ENCODE measurements at regions not wholly inside any gene's neighbourhood (a gene's known extent, or its start where the extent isn't known, plus 50 kb on each side); places are given as distances from the start of the nearest gene placed in this dataset.
"Not testable (repeated sequence)": the region's sequence is repeated elsewhere in the genome, so short reads cannot be mapped to it uniquely, and the experiment has no call there.

GRCh38 chr13:52324831-52325230 is 81.1 kb downstream of the THSD1 start:
- not testable (repeated sequence) for DNase-seq (ENCODE audit: low read depth)

GRCh38 chr13:52319876-52320275 is 86.1 kb downstream of the THSD1 start:
- DNase-seq (ENCODE audit: low read depth), result peak; percentile 10

GRCh38 chr13:52309833-52310232 is 96.1 kb downstream of the THSD1 start:
- not testable (repeated sequence) for DNase-seq (ENCODE audit: low read depth)

GRCh38 chr13:52306336-52306735 is 99.6 kb downstream of the THSD1 start:
- not testable (repeated sequence) for DNase-seq (ENCODE audit: low read depth)

GRCh38 chr13:52303098-52303497 is 102.9 kb downstream of the THSD1 start:
- not testable (repeated sequence) for DNase-seq (ENCODE audit: low read depth)

GRCh38 chr13:52302688-52303087 is 103.3 kb downstream of the THSD1 start:
- not testable (repeated sequence) for DNase-seq (ENCODE audit: low read depth)

- DNase-seq (ENCODE audit: low read depth), result not testable (repeated sequence)
Measured at GRCh38 chr13:52301810-52302400, 104.1 kb downstream of the THSD1 start.

- not testable (repeated sequence) for DNase-seq (ENCODE audit: low read depth)
Measured at GRCh38 chr13:52298079-52298661, 107.8 kb downstream of the THSD1 start.

- DNase-seq (ENCODE audit: low read depth), result not testable (repeated sequence)
Measured at GRCh38 chr13:52288891-52289290, 117.1 kb downstream of the THSD1 start.

GRCh38 chr13:52281387-52281786 is 122.0 kb upstream of the NEK3 start:
- not testable (repeated sequence) for DNase-seq (ENCODE audit: low read depth)

- DNase-seq (ENCODE audit: low read depth), result not testable (repeated sequence)
Measured at GRCh38 chr13:52279408-52279807, 120.0 kb upstream of the NEK3 start.

GRCh38 chr13:52254299-52254698 is 94.9 kb upstream of the NEK3 start:
- DNase-seq (ENCODE audit: low read depth), result not testable (repeated sequence)

- DNase-seq (ENCODE audit: low read depth), result not testable (repeated sequence)
Measured at GRCh38 chr13:52240752-52241151, 81.4 kb upstream of the NEK3 start.

- DNase-seq (ENCODE audit: low read depth), result peak; percentile 64
Measured at GRCh38 chr13:52235900-52236595, 76.7 kb upstream of the NEK3 start.

GRCh38 chr13:52234928-52235327 is 75.5 kb upstream of the NEK3 start:
- not testable (repeated sequence) for DNase-seq (ENCODE audit: low read depth)

- DNase-seq (ENCODE audit: low read depth), result not testable (repeated sequence)
Measured at GRCh38 chr13:52223063-52223462, 63.7 kb upstream of the NEK3 start.

- DNase-seq (ENCODE audit: low read depth), result not testable (repeated sequence)
Measured at GRCh38 chr13:52213920-52214319, 54.5 kb upstream of the NEK3 start.

- DNase-seq (ENCODE audit: low read depth), result not testable (repeated sequence)
Measured at GRCh38 chr13:52212886-52213285, 53.5 kb upstream of the NEK3 start.

- DNase-seq (ENCODE audit: low read depth), result not testable (repeated sequence)
Measured at GRCh38 chr13:52211416-52211776, 52.0 kb upstream of the NEK3 start.

GRCh38 chr13:52210564-52211415 is 51.4 kb upstream of the NEK3 start:
- not testable (repeated sequence) for DNase-seq (ENCODE audit: low read depth)

Data from ELR (cell line).